Neuronal stem cell (in vitro differentiated cells): ENCODE measurements at regions not wholly inside any gene's neighbourhood (a gene's known extent, or its start where the extent isn't known, plus 50 kb on each side); places are given as distances from the start of the nearest gene placed in this dataset.

Experiments
- DNase-seq: peaks from one replicate; pipeline ENCODE4 v3.0.0-alpha.2; 2013; ENCODE audit warnings: low spot score
- H2AFZ ChIP-seq: one replicate; pipeline ENCODE4 v1.6.1; 2013; ENCODE audit warnings: mild to moderate bottlenecking, low read length, inconsistent platforms
- H2AK5ac ChIP-seq: 2 replicates; pipeline ENCODE4 v1.6.1; 2013; ENCODE audit warnings: low read depth, mild to moderate bottlenecking, inconsistent platforms, low read length, moderate library complexity, mixed read lengths
- H2BK120ac ChIP-seq: 2 replicates; pipeline ENCODE4 v1.6.1; 2013; ENCODE audit warnings: low read depth, mild to moderate bottlenecking, inconsistent platforms, low read length, moderate library complexity, mixed read lengths
- H2BK12ac ChIP-seq: one replicate; pipeline ENCODE4 v1.6.1; 2013; ENCODE audit warnings: low read length, inconsistent platforms
- H2BK15ac ChIP-seq: 2 replicates; pipeline ENCODE4 v1.6.1; 2013; ENCODE audit warnings: mild to moderate bottlenecking, low read length, inconsistent platforms, mixed read lengths
- H2BK5ac ChIP-seq: one replicate; pipeline ENCODE4 v1.6.1; 2013; ENCODE audit warnings: inconsistent platforms, mild to moderate bottlenecking, low read length, moderate library complexity
- H3K14ac ChIP-seq: one replicate; pipeline ENCODE4 v1.6.1; 2013; ENCODE audit warnings: low read length, inconsistent platforms
- H3K18ac ChIP-seq: 2 replicates; pipeline ENCODE4 v1.6.1; 2013; ENCODE audit warnings: low read length, inconsistent platforms
- H3K23ac ChIP-seq: 2 replicates; pipeline ENCODE4 v1.6.1; 2013; ENCODE audit warnings: low read depth, mild to moderate bottlenecking, mixed read lengths, low read length, inconsistent platforms; ENCODE audit not compliant: poor library complexity
- H3K27ac ChIP-seq: replicated peaks from 3 replicates; pipeline ENCODE4 v1.5.1; 2013; ENCODE audit warnings: low read length, inconsistent platforms
- H3K27me3 ChIP-seq, 3 experiments: 2 replicates each; pipeline ENCODE4 v1.6.1; 2013; ENCODE audit warnings: low read length in 3 of 3, mild to moderate bottlenecking in 2 of 3, inconsistent platforms in 1 of 3, low read depth in 1 of 3, mixed read lengths in 1 of 3, moderate library complexity in 1 of 3; ENCODE audit not compliant: control insufficient read depth in 3 of 3, insufficient read depth in 3 of 3
- H3K36me3 ChIP-seq, 2 donors: replicated peaks in 1 of 2; 2 replicates each; pipeline ENCODE4 v1.6.1; 2013; ENCODE audit warnings: low read length in 2 of 2; ENCODE audit not compliant: control insufficient read depth in 2 of 2, insufficient read depth in 2 of 2
- H3K4ac ChIP-seq: 2 replicates; pipeline ENCODE4 v1.6.1; 2013; ENCODE audit warnings: inconsistent platforms, mild to moderate bottlenecking, low read length, moderate library complexity
- H3K4me1 ChIP-seq, 2 donors: 1 replicate in 1 of 2; 2 replicates in 1 of 2; pipeline ENCODE4 v1.6.1; 2013; ENCODE audit warnings: low read length in 2 of 2, low read depth in 1 of 2; ENCODE audit not compliant: control insufficient read depth in 2 of 2, insufficient read depth in 1 of 2
- H3K4me2 ChIP-seq: one replicate; pipeline ENCODE4 v1.6.1; 2013; ENCODE audit warnings: mild to moderate bottlenecking, low read length, inconsistent platforms; ENCODE audit not compliant: insufficient read depth, poor library complexity, severe bottlenecking
- H3K4me3 ChIP-seq, 2 donors: 2 replicates each; pipeline ENCODE4 v1.5.1; 2013; ENCODE audit warnings: low read length in 2 of 2, mild to moderate bottlenecking in 2 of 2, inconsistent platforms in 1 of 2, moderate library complexity in 1 of 2
- H3K79me1 ChIP-seq: one replicate; pipeline ENCODE4 v1.6.1; 2013; ENCODE audit warnings: low read depth, mild to moderate bottlenecking, inconsistent platforms, low read length, moderate library complexity
- H3K9ac ChIP-seq: one replicate; pipeline ENCODE4 v1.6.1; 2013; ENCODE audit warnings: mild to moderate bottlenecking, low read depth, low read length, inconsistent platforms; ENCODE audit not compliant: poor library complexity
- H3K9me3 ChIP-seq, 2 donors: replicated peaks in 1 of 2; 2 replicates each; pipeline versions ENCODE3 to v1.6.1; 2013; ENCODE audit warnings: low read length in 2 of 2, mild to moderate bottlenecking in 2 of 2, inconsistent platforms in 1 of 2, low read depth in 1 of 2, mixed read lengths in 1 of 2, moderate library complexity in 1 of 2; ENCODE audit not compliant: control insufficient read depth in 2 of 2, insufficient read depth in 1 of 2
- H4K8ac ChIP-seq: one replicate; pipeline ENCODE4 v1.6.1; 2013; ENCODE audit warnings: low read depth, mild to moderate bottlenecking, inconsistent platforms, low read length, moderate library complexity
- H4K91ac ChIP-seq: one replicate; pipeline ENCODE4 v1.6.1; 2013; ENCODE audit warnings: low read length, low read depth, mild to moderate bottlenecking, inconsistent platforms; ENCODE audit not compliant: poor library complexity
- WGBS, 2 donors: extraction: QIAGEN DNeasy Blood & Tissue Kit; methylation state at CpG; one replicate each; pipeline ENCODE4 v1.1.7; 2013; ENCODE audit warnings: missing lambda C conversion rate in 2 of 2, mixed read lengths in 1 of 2; ENCODE audit not compliant: insufficient read length in 2 of 2, insufficient replicate concordance in 1 of 2; ENCODE audit errors: extremely low coverage in 2 of 2; 5-methylcytosine and 5-hydroxymethylcytosine counted together

DNA sequence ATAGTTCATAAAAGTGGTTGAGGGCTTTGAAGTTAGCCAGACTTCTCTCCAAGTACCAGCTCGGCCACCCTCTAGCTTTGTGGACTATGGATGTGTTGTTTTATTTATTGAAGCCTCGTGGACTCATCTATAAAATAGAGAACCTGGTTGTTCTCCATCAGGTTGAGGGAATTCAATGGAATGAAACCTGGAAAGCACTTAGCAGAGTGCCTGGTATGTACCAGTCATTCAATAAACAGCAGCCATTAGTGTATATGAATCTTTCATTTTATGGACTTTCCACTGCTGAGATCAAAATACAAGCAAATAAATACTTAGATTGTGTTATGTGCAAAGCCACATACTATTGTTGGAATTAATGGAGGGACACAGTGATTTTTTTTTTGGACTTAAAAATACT is 206.8 kb downstream of the SOX4 start:
- no peak overlapping the region for H2AFZ ChIP-seq
- H2BK12ac ChIP-seq: no peak overlapping the region
- DNase-seq: no peak
- H3K14ac ChIP-seq: no peak overlapping the region
- no peak overlapping the region for H3K23ac ChIP-seq
- no CpG with 5 or more reads among the region's 2 CpGs for WGBS, 2 donors
- no peak overlapping the region for H3K4me3 ChIP-seq
- peaks cover 3 to 5% of the 10 kb centered on the region in 2 donors for H3K4me1 ChIP-seq
- H3K4ac ChIP-seq: no peak overlapping the region
- H2BK15ac ChIP-seq: no peak overlapping the region
- H2BK5ac ChIP-seq: no peak overlapping the region
- no peak overlapping the region for H2AK5ac ChIP-seq
- H3K27ac ChIP-seq: no peak overlapping the region
- H3K36me3 ChIP-seq: peaks cover 0 to 49% of the 10 kb centered on the region in 2 donors
- H3K79me1 ChIP-seq: no peaks in the 10 kb centered on the region
- peaks cover 3 to 5% of the 10 kb centered on the region in 2 donors for H3K9me3 ChIP-seq
- H3K27me3 ChIP-seq: no peaks in the 10 kb centered on the region
- no peak overlapping the region for H2BK120ac ChIP-seq
- H4K91ac ChIP-seq: no peak overlapping the region
- H3K4me2 ChIP-seq: no peak overlapping the region
- no peak overlapping the region for H3K18ac ChIP-seq
- no peak overlapping the region for H3K9ac ChIP-seq
- no peak overlapping the region for H4K8ac ChIP-seq

DNA sequence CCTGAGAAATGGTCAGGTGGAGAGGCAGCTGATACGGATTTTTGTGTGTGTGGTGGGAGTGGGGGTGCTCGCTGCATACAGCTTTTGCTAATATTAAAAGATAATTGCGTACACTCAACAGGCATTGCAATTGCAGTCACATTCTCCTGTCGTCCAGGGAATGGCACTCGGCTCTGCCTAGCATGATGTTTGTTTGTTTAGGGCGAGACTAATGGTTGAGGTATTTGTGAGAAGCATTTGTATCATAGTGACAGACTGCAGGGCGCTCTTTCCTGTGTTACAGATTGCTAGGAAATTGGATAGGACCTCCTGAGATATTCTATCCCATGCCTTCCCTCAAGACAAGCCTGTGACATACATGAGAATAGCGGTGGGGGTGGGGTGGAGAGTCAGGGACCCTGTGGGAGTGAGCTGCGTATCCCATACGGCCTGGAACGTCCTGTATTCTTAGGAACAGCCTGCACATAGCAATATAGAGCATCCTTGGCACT is 207.4 kb downstream of the SOX4 start:
- H3K4me3 ChIP-seq: no peak overlapping the region
- H2BK5ac ChIP-seq: no peak overlapping the region
- no peak overlapping the region for H4K8ac ChIP-seq
- H2AK5ac ChIP-seq: no peak overlapping the region
- no peak overlapping the region for H3K23ac ChIP-seq
- H3K4me2 ChIP-seq: no peak overlapping the region
- no peak overlapping the region for H3K4ac ChIP-seq
- H3K79me1 ChIP-seq: no peaks in the 10 kb centered on the region
- H4K91ac ChIP-seq: no peak overlapping the region
- H3K9ac ChIP-seq: no peak overlapping the region
- H3K18ac ChIP-seq: no peak overlapping the region
- no peak overlapping the region for H2BK15ac ChIP-seq
- no peaks in the 10 kb centered on the region for H3K27me3 ChIP-seq
- no peak overlapping the region for H3K27ac ChIP-seq
- H3K9me3 ChIP-seq: peaks cover 3 to 5% of the 10 kb centered on the region in 2 donors
- no peak overlapping the region for H2BK12ac ChIP-seq
- no peak for DNase-seq
- H3K36me3 ChIP-seq: peaks cover 0 to 50% of the 10 kb centered on the region in 2 donors
- no peak overlapping the region for H2AFZ ChIP-seq
- no peak overlapping the region for H3K14ac ChIP-seq
- no CpG with 5 or more reads among the region's 11 CpGs for WGBS, 2 donors
- peaks cover 3 to 5% of the 10 kb centered on the region in 2 donors for H3K4me1 ChIP-seq
- H2BK120ac ChIP-seq: no peak overlapping the region

DNA sequence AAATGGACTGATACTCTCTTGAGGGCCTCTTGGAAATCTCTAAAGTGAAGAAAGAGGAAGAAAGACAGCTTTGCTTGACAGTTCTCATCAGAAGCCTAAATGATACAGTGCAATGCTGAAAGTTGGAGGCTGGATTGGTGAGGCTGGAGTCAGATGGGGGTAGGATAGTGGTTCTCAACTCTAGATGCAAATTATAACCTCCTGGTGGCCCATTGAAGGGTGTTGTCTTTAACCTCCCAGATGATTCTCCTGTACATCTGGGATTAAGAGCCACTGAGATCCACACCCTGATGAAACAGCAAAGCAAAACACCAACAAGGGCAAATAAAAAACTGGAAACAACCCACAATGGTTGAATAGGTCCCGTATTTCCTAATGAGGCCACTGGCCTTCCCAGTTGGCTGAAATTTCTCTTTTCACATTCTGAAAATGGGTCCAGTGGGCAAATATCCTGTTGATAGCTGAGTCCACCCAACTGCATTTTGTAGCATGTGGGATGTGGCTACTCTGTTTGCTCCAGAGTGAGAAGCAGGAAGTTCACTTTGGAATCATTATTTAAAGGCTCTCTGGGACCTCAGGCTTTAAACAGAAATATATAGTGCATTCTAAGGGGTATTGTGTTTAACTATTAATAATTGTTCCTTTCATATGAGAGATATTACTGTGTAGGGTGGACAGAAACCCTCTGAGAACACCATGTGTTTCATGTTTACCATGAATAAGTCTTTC is 208.1 kb downstream of the SOX4 start:
- no peak overlapping the region for H3K27ac ChIP-seq
- no peak overlapping the region for H4K8ac ChIP-seq

DNA sequence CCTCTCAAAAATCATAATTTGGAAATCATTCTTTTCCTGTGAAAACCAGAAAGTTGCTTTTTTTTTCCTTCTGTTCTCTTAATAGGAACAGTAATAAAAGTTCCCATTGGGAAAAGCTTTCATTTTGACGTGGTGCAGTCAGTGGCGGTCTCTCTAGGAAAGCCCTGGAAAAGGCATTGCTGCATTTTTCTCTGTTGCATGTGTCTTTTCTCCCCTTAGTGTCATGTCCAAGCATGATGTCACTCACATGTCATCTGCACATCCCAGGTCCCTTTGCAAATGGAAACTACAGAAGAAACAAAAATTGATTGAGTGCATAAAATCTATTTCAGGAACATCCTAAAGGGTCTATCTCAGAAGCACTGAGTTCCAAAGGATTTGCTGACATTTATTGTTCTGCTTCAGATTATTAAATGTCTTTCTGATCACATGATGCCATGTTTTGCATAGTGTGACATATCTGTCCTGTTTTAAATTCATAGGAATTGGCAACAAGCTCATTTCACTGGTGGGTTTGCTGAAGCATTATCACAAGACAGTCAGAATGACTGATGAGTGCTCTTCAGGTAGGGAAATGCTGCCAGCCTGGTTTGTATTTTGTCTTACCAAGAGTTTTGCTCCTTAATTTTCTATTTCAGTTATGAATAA is 208.7 kb downstream of the SOX4 start:
- peaks cover 3 to 5% of the 10 kb centered on the region in 2 donors for H3K9me3 ChIP-seq
- H3K4me1 ChIP-seq: peaks cover 3 to 5% of the 10 kb centered on the region in 2 donors
- H3K18ac ChIP-seq: no peak overlapping the region
- H2AK5ac ChIP-seq: no peak overlapping the region
- no peak overlapping the region for H4K8ac ChIP-seq
- peaks cover 0 to 59% of the 10 kb centered on the region in 2 donors for H3K36me3 ChIP-seq
- H3K14ac ChIP-seq: no peak overlapping the region
- H2BK12ac ChIP-seq: no peak overlapping the region
- DNase-seq: no peak
- no peak overlapping the region for H3K4me2 ChIP-seq
- no peak overlapping the region for H3K4ac ChIP-seq
- H3K23ac ChIP-seq: no peak overlapping the region
- no peaks in the 10 kb centered on the region for H3K79me1 ChIP-seq
- H3K4me3 ChIP-seq: no peak overlapping the region
- no peak overlapping the region for H2BK5ac ChIP-seq
- H3K27me3 ChIP-seq: no peaks in the 10 kb centered on the region
- no peak overlapping the region for H4K91ac ChIP-seq
- no peak overlapping the region for H2AFZ ChIP-seq
- H3K9ac ChIP-seq: no peak overlapping the region
- no peak overlapping the region for H2BK15ac ChIP-seq
- no peak overlapping the region for H2BK120ac ChIP-seq
- WGBS, 2 donors: no CpG with 5 or more reads among the region's 2 CpGs
- no peak overlapping the region for H3K27ac ChIP-seq

More for the DNA sequence above, 208.1 kb downstream of the SOX4 start:
- no peak overlapping the region for H2BK5ac ChIP-seq
- no peak overlapping the region for H2BK120ac ChIP-seq
- H3K9ac ChIP-seq: no peak overlapping the region
- peaks cover 3 to 5% of the 10 kb centered on the region in 2 donors for H3K9me3 ChIP-seq
- H3K4me2 ChIP-seq: no peak overlapping the region
- no peak overlapping the region for H3K4ac ChIP-seq
- H3K4me3 ChIP-seq: no peak overlapping the region
- H3K23ac ChIP-seq: no peak overlapping the region
- H3K4me1 ChIP-seq: peaks cover 3 to 5% of the 10 kb centered on the region in 2 donors
- no peak overlapping the region for H4K91ac ChIP-seq
- WGBS, 2 donors: no CpG with 5 or more reads among the region's 1 CpG
- no peak overlapping the region for H2BK12ac ChIP-seq
- no peaks in the 10 kb centered on the region for H3K79me1 ChIP-seq
- no peak overlapping the region for H2AK5ac ChIP-seq
- H3K14ac ChIP-seq: no peak overlapping the region
- H2AFZ ChIP-seq: no peak overlapping the region
- H3K36me3 ChIP-seq: peaks cover 0 to 56% of the 10 kb centered on the region in 2 donors
- no peaks in the 10 kb centered on the region for H3K27me3 ChIP-seq
- no peak overlapping the region for H3K18ac ChIP-seq
- H2BK15ac ChIP-seq: no peak overlapping the region
- DNase-seq: no peak
